HepG2 (cell line): ENCODE measurements at regions not wholly inside any gene's neighbourhood (a gene's known extent, or its start where the extent isn't known, plus 50 kb on each side); places are given as distances from the start of the nearest gene placed in this dataset.

ENCODE experiments used
- ATAC-seq: fragments of 200-7000 bp; cut with Tn5 transposase; 3 replicates; pipeline ENCODE4 v1.9.1; 2020; ENCODE audit warnings: mild to moderate bottlenecking, moderate library complexity
- BruUV-seq: library from RNA; stranded (reverse); fragments of 400-500 nt; replicated peaks from 2 replicates; lab custom pipeline; 2021; lab: Mats Ljungman, UMichigan
- CTCF ChIA-PET: fragments of 300-600 bp; formaldehyde crosslinking; extraction: SDS; loops from one replicate; lab custom pipeline; 2021; ENCODE audit warnings: low total read pairs, inconsistent platforms, low intra/inter-chr PET ratio; lab: Yijun Ruan, JAX
- POLR2A ChIA-PET: fragments of 350-600 bp; sonication (Branson Sonifier 250); formaldehyde crosslinking; loops from one replicate; lab custom pipeline; 2020; ENCODE audit warnings: antibody characterized with exemption, inconsistent platforms; lab: Yijun Ruan, JAX
- DNase-seq: peaks from one replicate; pipeline ENCODE4 v3.0.0-alpha.2; 2015; ENCODE audit warnings: low spot score
- FAIRE-seq: peaks from 3 replicates; lab custom pipeline; 2011; peaks lifted over from hg19 to GRCh38; lab: Jason Lieb, UNC
- H2AFZ ChIP-seq: one replicate; pipeline ENCODE4 v1.6.1; 2011; ENCODE audit warnings: low read length, inconsistent platforms
- H3K27ac ChIP-seq: fragments of 300-600 bp; 3 replicates; pipeline ENCODE4 v1.8.0; 2011; ENCODE audit warnings: mixed run types, mild to moderate bottlenecking, mixed read lengths, low read length, inconsistent platforms; ENCODE audit not compliant: insufficient read depth; ENCODE audit errors: extremely low read length
- H3K27me3 ChIP-seq, 2 experiments: fragments of 200-600 bp in 1 of 2; 2 replicates in 1 of 2; 3 replicates in 1 of 2; pipeline versions ENCODE4 v1.6.0 to v1.8.0; 2011; ENCODE audit warnings: low read length in 2 of 2, mild to moderate bottlenecking in 2 of 2, moderate library complexity in 2 of 2, inconsistent platforms in 1 of 2; ENCODE audit not compliant: insufficient read depth in 2 of 2, control insufficient read depth in 1 of 2
- H3K36me3 ChIP-seq, 2 experiments: fragments of 200-600 bp in 1 of 2; replicated peaks in 1 of 2; 2 replicates in 1 of 2; 3 replicates in 1 of 2; pipeline versions ENCODE4 v1.5.1 to v1.8.0; 2011; ENCODE audit warnings: low read length in 2 of 2, inconsistent platforms in 1 of 2; ENCODE audit not compliant: insufficient read depth in 2 of 2, control insufficient read depth in 1 of 2
- H3K4me1 ChIP-seq: 2 replicates; pipeline ENCODE4 v1.5.1; 2012; ENCODE audit warnings: low read length, inconsistent platforms; ENCODE audit not compliant: insufficient read depth
- H3K4me2 ChIP-seq: 2 replicates; pipeline ENCODE4 v1.6.0; 2011; ENCODE audit warnings: low read depth, low read length, inconsistent platforms
- H3K4me3 ChIP-seq, 3 experiments: fragments of 200-600 bp in 1 of 3; sonication (generic), shearing (Covaris generic) in 1 of 3; replicated peaks in 1 of 3; 2 replicates each; pipeline ENCODE4 v1.5.1; 2011 to 2016; ENCODE audit warnings: low read length in 3 of 3, inconsistent platforms in 2 of 3, low read depth in 2 of 3, mild to moderate bottlenecking in 2 of 3, control low read depth in 1 of 3, mixed read lengths in 1 of 3; ENCODE audit not compliant: insufficient read depth in 1 of 3
- H3K79me2 ChIP-seq: one replicate; pipeline ENCODE4 v1.6.1; 2011; ENCODE audit warnings: low read length, inconsistent platforms; ENCODE audit not compliant: insufficient read depth
- H3K9ac ChIP-seq: 2 replicates; pipeline ENCODE4 v1.6.0; 2011; ENCODE audit warnings: mild to moderate bottlenecking, low read depth, low read length, inconsistent platforms; ENCODE audit not compliant: insufficient read depth
- H3K9me3 ChIP-seq: 2 replicates; pipeline ENCODE4 v1.5.1; 2012; ENCODE audit warnings: mild to moderate bottlenecking, low read length
- H4K20me1 ChIP-seq: 2 replicates; pipeline ENCODE4 v1.6.0; 2011; ENCODE audit warnings: inconsistent platforms, mild to moderate bottlenecking, low read length, moderate library complexity; ENCODE audit not compliant: insufficient read depth
- KDM4B ChIP-seq: sonication (generic); formaldehyde crosslinking; IDR thresholded peaks from 2 replicates; pipeline ENCODE4 v1.4.0; 2020; ENCODE audit warnings: missing genetic modification reagents
- PHB2 ChIP-seq: fragments of 450-650 bp; IDR thresholded peaks from 2 replicates; pipeline ENCODE4 v1.6.1; 2018; ENCODE audit not compliant: partially characterized antibody
- SNAPC4 ChIP-seq: sonication (generic); formaldehyde crosslinking; IDR thresholded peaks from 2 replicates; pipeline ENCODE4 v1.4.0; 2020; ENCODE audit warnings: mild to moderate bottlenecking, missing genetic modification reagents
- ZNF572 ChIP-seq: sonication (generic); formaldehyde crosslinking; IDR thresholded peaks from 2 replicates; pipeline ENCODE4 v1.5.1; 2020; ENCODE audit warnings: mild to moderate bottlenecking, missing genetic modification reagents
- ZNF720 ChIP-seq: sonication (generic); formaldehyde crosslinking; IDR thresholded peaks from 2 replicates; pipeline ENCODE4 v1.4.0; 2020; ENCODE audit warnings: missing genetic modification reagents
- WGBS: methylation state at CpG from one replicate; pipeline ENCODE4 v1.1.6; 2017; ENCODE audit warnings: low lambda C conversion rate; 5-methylcytosine and 5-hydroxymethylcytosine counted together
- in situ Hi-C: cut with HindIII; loops from 2 replicates; pipeline ENCODE4 v1.10.0; 2017; ENCODE audit warnings: low pct_unique_long_range_greater_than_20kb; ENCODE audit not compliant: extremely low pct_ligation_motif_present
- intact Hi-C: fragments of 100-400 bp; cut with micrococcal nuclease; formaldehyde crosslinking; loops from one replicate; pipeline ENCODE4 v1.10.0; 2022; ENCODE audit not compliant: unreplicated experiment
- TF ChIP-seq, protein P1 (sequence below): sonication (generic); formaldehyde crosslinking; IDR thresholded peaks from 2 replicates; pipeline ENCODE4 v1.5.0; 2020; ENCODE audit warnings: missing genetic modification reagents
- TF ChIP-seq, protein P2 (sequence below): sonication (generic); formaldehyde crosslinking; IDR thresholded peaks from 2 replicates; pipeline ENCODE4 v1.4.0; 2020; ENCODE audit warnings: mild to moderate bottlenecking, missing genetic modification reagents

DNA sequence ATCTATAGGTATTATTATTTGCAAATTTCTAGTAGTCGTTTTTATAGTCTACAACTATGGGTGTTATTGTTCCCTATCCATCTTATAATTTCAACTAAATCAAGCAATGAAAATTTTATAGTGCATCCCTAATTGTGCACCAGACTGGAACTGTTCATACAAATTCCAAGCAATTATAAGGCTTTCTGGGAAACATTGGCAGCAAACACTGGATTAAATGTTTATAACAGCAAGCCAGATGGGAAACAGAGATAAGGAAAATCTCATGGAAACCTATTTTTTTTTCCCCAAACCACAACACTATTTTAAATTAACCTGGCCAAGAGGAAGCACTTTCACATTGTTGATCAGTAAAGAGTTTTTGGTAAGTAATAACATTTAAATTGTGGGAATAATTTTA, 524.3 kb downstream of the RASEF start:
- Histone ChIP-seq H3K9ac (no peak overlapping the region), H2AFZ (no peak overlapping the region), H3K27me3 (no peaks in the 10 kb centered on the region), H3K36me3 (no peaks in the 10 kb centered on the region), H3K79me2 (no peaks in the 10 kb centered on the region), H3K4me2 (no peak overlapping the region), H3K4me1 (no peaks in the 10 kb centered on the region), H3K27ac (no peak overlapping the region), H4K20me1 (no peaks in the 10 kb centered on the region), H3K4me3 (no peak overlapping the region), H3K9me3 (no peaks in the 10 kb centered on the region)
- TF ChIP-seq, protein P1, sequence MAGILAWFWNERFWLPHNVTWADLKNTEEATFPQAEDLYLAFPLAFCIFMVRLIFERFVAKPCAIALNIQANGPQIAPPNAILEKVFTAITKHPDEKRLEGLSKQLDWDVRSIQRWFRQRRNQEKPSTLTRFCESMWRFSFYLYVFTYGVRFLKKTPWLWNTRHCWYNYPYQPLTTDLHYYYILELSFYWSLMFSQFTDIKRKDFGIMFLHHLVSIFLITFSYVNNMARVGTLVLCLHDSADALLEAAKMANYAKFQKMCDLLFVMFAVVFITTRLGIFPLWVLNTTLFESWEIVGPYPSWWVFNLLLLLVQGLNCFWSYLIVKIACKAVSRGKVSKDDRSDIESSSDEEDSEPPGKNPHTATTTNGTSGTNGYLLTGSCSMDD (CRISPR knock-in tag): no peak
- no peak for TF ChIP-seq ZNF720 (CRISPR knock-in tag)
- TF ChIP-seq, protein P2, sequence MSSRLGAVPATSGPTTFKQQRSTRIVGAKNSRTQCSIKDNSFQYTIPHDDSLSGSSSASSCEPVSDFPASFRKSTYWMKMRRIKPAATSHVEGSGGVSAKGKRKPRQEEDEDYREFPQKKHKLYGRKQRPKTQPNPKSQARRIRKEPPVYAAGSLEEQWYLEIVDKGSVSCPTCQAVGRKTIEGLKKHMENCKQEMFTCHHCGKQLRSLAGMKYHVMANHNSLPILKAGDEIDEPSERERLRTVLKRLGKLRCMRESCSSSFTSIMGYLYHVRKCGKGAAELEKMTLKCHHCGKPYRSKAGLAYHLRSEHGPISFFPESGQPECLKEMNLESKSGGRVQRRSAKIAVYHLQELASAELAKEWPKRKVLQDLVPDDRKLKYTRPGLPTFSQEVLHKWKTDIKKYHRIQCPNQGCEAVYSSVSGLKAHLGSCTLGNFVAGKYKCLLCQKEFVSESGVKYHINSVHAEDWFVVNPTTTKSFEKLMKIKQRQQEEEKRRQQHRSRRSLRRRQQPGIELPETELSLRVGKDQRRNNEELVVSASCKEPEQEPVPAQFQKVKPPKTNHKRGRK: no peak
- TF ChIP-seq PHB2: no peak
- TF ChIP-seq ZNF572 (CRISPR knock-in tag): no peak
- TF ChIP-seq KDM4B (CRISPR knock-in tag): no peak
- TF ChIP-seq SNAPC4 (CRISPR knock-in tag): no peak
- intact Hi-C loops: no loop called here
- ATAC-seq (no peak), DNase-seq (no peak), FAIRE-seq (no peak)
- no TSS peak for BruUV-seq
- CTCF ChIA-PET: no interaction called here
- 19% methylated on average over 1 of the region's 1 CpG for WGBS
- in situ Hi-C loops: loop anchor here (10.0 kb wide), 1 partner anchor 426 kb away; no protein-coding TSS in a partner anchor
- POLR2A ChIA-PET: no interaction called here
